ENCODE measurements at regions not wholly inside any gene's neighbourhood (a gene's known extent, or its start where the extent isn't known, plus 50 kb on each side); places are given as distances from the start of the nearest gene placed in this dataset.

DNA sequence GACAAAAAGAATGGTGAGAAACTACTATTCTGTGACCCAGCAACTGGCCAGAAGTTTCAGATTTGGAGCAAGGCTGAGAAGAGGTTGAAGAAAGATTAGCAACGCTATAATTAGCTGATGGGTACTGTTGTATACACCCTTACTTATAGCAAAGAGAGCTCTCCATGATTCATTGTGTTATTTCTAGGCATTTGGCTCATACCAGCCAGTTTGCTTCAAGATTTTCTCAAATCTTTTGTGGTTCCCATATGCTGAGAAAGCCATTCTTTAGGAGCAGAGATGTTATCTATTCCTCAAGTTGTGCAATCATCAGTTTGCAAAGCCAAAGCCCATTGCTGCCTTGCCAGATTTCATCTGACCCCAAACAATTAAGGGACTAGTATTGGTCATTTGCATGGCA is 179.4 kb downstream of the ETS1 start:
- TF ChIP-seq, protein P1, sequence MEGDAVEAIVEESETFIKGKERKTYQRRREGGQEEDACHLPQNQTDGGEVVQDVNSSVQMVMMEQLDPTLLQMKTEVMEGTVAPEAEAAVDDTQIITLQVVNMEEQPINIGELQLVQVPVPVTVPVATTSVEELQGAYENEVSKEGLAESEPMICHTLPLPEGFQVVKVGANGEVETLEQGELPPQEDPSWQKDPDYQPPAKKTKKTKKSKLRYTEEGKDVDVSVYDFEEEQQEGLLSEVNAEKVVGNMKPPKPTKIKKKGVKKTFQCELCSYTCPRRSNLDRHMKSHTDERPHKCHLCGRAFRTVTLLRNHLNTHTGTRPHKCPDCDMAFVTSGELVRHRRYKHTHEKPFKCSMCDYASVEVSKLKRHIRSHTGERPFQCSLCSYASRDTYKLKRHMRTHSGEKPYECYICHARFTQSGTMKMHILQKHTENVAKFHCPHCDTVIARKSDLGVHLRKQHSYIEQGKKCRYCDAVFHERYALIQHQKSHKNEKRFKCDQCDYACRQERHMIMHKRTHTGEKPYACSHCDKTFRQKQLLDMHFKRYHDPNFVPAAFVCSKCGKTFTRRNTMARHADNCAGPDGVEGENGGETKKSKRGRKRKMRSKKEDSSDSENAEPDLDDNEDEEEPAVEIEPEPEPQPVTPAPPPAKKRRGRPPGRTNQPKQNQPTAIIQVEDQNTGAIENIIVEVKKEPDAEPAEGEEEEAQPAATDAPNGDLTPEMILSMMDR (IDR thresholded peaks at IDR 0.05; ENCODE audit: insufficient read depth, low read length, severe bottlenecking): no peak
- no peak for FAIRE-seq
- no peak overlapping the region for H3K4me3 ChIP-seq (ENCODE audit: low read depth, low read length)
- no peaks in the 10 kb centered on the region for H3K36me3 ChIP-seq (ENCODE audit: control insufficient read depth, insufficient read depth, low read length)
- no peaks in the 10 kb centered on the region for H3K27me3 ChIP-seq (ENCODE audit: control insufficient read depth, insufficient read depth, low read length)
- DNase-seq (ENCODE audit: low read depth): peak; percentile 40

DNA sequence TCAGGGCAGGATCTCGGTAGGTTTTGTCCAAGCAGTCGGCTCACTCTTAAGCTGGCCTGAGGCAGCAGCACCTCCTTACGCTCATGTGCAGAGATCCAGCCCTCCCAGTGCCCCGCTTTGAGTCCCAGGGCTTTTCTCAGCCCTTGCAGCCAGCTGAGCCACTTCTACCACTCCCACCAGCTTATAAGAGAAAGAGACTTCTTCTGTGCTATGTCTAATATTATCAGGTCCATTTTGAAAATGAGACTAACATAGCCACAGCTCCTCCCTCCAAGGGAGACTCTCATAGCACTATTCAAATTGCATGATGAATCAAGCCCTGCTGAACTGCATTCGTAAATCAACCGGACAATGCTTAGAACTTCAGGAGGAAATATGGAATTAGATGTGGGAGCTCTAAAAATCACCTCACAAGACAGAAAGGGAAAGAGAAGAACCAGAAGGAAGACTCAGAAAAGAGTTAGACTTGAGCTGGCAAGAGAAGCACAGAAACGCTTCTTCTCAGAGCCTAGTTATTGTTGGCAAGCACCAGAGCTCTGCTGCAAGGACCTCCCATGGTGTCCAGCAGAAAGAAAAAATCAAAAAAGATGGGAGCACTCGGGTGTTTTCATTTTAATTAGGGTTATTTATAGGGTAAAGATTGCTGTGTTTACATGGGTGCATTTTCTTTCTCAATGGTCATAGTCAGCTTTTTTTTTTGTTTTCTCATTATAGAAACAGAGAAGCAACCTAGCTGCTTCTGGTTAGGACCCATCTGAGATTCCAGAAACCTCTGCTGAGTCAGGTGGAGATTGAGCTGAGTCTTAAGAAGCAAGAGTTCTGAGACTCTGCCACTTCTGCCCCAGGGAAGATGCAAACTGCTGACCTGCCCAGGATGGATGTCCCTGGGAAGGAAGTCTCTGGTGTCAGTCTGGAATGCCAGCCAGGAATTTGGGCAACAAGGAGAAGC is 181.4 kb downstream of the ETS1 start:
- TF ChIP-seq, protein P1 (IDR thresholded peaks at IDR 0.05; ENCODE audit: insufficient read depth, low read length, severe bottlenecking): no peak
- H3K27me3 ChIP-seq (ENCODE audit: control insufficient read depth, insufficient read depth, low read length): no peaks in the 10 kb centered on the region
- no peak for FAIRE-seq
- no peaks in the 10 kb centered on the region for H3K36me3 ChIP-seq (ENCODE audit: control insufficient read depth, insufficient read depth, low read length)
- H3K4me3 ChIP-seq (ENCODE audit: low read depth, low read length): no peak overlapping the region
- DNase-seq (ENCODE audit: low read depth): no peak

DNA sequence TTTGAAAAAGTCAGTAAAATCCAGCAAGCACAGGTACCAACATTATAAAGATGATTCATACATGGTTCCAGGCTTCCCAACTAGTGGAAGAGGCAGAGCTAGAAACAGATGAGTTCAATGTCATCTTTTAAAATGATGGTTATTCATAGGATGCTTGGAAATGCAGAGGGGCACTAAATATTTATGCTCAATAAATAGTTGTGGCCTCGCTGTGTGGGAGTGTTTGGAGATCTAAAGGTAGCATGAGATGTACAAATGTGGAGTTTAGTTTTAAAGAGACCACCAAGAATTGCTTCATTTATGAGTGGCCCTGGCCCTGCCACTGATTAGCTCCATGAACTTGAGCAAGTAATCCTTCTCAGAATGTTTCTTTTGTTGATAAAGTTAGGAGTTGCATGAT is 182.2 kb downstream of the ETS1 start:
- no peak for FAIRE-seq
- Histone ChIP-seq H3K36me3 (ENCODE audit: control insufficient read depth, insufficient read depth, low read length) (no peaks in the 10 kb centered on the region), H3K27me3 (ENCODE audit: control insufficient read depth, insufficient read depth, low read length) (no peaks in the 10 kb centered on the region), H3K4me3 (ENCODE audit: low read depth, low read length) (no peak overlapping the region)
- TF ChIP-seq, protein P1 (IDR thresholded peaks at IDR 0.05; ENCODE audit: insufficient read depth, low read length, severe bottlenecking): no peak
- DNase-seq (ENCODE audit: low read depth): no peak

DNA sequence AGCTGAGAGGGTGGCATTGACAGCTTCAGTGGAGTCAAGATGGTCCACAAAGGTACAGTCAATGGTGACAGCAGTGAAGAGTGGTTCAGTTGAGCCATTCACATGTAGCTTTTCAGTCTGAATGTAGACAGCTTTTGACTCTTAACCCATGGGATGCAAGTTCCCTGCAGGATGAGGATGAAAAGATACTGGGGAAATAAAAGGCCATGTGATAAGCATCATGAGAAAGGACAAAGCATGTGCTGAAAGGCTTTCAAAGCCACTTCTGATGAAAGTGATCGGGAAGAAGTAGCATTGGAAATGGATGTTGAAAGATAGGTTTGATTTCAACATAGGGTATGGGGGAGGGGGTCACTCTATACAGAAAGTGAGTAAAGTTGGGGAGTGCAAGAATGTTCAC is 182.9 kb downstream of the ETS1 start:
- FAIRE-seq (no peak), DNase-seq (ENCODE audit: low read depth) (no peak)
- H3K4me3 ChIP-seq (ENCODE audit: low read depth, low read length): no peak overlapping the region
- H3K36me3 ChIP-seq (ENCODE audit: control insufficient read depth, insufficient read depth, low read length): no peaks in the 10 kb centered on the region
- TF ChIP-seq, protein P1 (IDR thresholded peaks at IDR 0.05; ENCODE audit: insufficient read depth, low read length, severe bottlenecking): no peak
- H3K27me3 ChIP-seq (ENCODE audit: control insufficient read depth, insufficient read depth, low read length): no peaks in the 10 kb centered on the region

DNA sequence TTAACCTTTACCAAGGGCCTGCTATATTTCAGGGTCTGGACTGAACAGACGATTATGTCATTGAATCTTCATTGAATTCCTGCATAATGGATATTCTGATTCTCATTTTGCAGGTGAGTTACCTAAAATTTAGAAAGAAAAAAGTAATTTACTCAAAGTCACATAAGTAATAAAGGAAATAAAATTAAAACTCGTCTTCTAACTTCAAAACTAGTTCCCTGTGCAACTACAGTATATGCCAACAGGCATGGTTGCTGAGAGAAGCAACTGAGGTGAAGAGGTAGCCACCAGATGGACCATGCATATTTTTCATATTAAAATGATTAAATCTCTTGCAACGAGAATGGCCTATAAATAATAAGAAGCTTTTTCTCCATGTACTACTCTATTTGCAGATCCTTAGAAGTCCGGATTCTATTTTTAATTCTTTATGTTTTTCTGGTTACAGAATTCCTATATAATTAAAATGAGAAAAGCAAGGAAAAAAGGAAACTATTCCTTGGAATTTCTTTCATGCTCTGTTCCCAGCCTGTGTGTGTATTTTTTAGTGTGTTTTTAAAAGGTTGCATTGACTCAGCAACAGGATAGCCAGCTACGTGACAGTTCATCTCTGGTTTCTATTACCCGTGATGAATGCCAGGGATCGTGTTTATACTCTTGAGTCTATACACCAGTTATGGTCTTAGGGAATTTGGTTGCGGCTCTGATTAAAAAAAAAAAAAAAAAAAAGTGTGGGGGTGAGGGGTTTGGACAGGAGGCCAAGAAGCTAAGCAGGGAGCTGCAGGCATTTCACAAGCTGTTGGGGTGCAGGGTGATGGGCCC is 186.8 kb downstream of the ETS1 start:
- no peak for FAIRE-seq

More for the DNA sequence above, 186.8 kb downstream of the ETS1 start:
- no peak for DNase-seq (ENCODE audit: low read depth)
- H3K36me3 ChIP-seq (ENCODE audit: control insufficient read depth, insufficient read depth, low read length): no peaks in the 10 kb centered on the region
- H3K4me3 ChIP-seq (ENCODE audit: low read depth, low read length): no peak overlapping the region
- TF ChIP-seq, protein P1 (IDR thresholded peaks at IDR 0.05; ENCODE audit: insufficient read depth, low read length, severe bottlenecking): no peak
- no peaks in the 10 kb centered on the region for H3K27me3 ChIP-seq (ENCODE audit: control insufficient read depth, insufficient read depth, low read length)

All from bronchial epithelial cell (primary cell).